IMR-90 (cell line): ENCODE measurements at regions not wholly inside any gene's neighbourhood (a gene's known extent, or its start where the extent isn't known, plus 50 kb on each side); places are given as distances from the start of the nearest gene placed in this dataset.
"Not testable (repeated sequence)": the region's sequence is repeated elsewhere in the genome, so short reads cannot be mapped to it uniquely, and the experiment has no call there.

Experiments
- ATAC-seq: fragments of 200-7000 bp; cut with Tn5 transposase; 2 replicates; pipeline ENCODE4 v1.9.1; 2020; ENCODE audit warnings: low read depth, mild to moderate bottlenecking, moderate library complexity
- BruUV-seq: library from RNA; stranded (reverse); fragments of 400-500 nt; replicated peaks from 2 replicates; lab custom pipeline; 2021; lab: Mats Ljungman, UMichigan
- CTCF ChIA-PET: fragments of 300-600 bp; formaldehyde crosslinking; extraction: SDS; loops from one replicate; lab custom pipeline; 2021; ENCODE audit warnings: antibody characterized with exemption; lab: Yijun Ruan, JAX
- POLR2A ChIA-PET: fragments of 300-600 bp; sonication (Branson Sonifier 250); formaldehyde crosslinking; loops from one replicate; lab custom pipeline; 2022; ENCODE audit warnings: antibody characterized with exemption; ENCODE audit not compliant: unreplicated experiment; lab: Charles Lee
- DNase-seq: peaks from one replicate; pipeline ENCODE4 v3.0.0; 2013
- H2AFZ ChIP-seq: replicated peaks from 2 replicates; pipeline ENCODE3; 2013; ENCODE audit warnings: low read length, mild to moderate bottlenecking; ENCODE audit not compliant: poor library complexity
- H2AK5ac ChIP-seq: 2 replicates; pipeline ENCODE4 v1.6.1; 2013; ENCODE audit warnings: low read depth, low read length, inconsistent platforms
- H2AK9ac ChIP-seq: replicated peaks from 2 replicates; pipeline ENCODE3; 2013; ENCODE audit warnings: mild to moderate bottlenecking, low read depth, low read length, moderate library complexity; ENCODE audit not compliant: poor library complexity
- H2BK120ac ChIP-seq: 2 replicates; pipeline ENCODE4 v1.6.1; 2013; ENCODE audit warnings: low read depth, low read length, inconsistent platforms
- H2BK15ac ChIP-seq: 3 replicates; pipeline ENCODE4 v1.6.1; 2013; ENCODE audit warnings: low read depth, low read length, inconsistent platforms
- H2BK20ac ChIP-seq: 2 replicates; pipeline ENCODE4 v1.6.1; 2013; ENCODE audit warnings: low read depth, mild to moderate bottlenecking, inconsistent platforms, low read length, moderate library complexity
- H2BK5ac ChIP-seq: 2 replicates; pipeline ENCODE4 v1.6.1; 2013; ENCODE audit warnings: mild to moderate bottlenecking, low read depth, low read length, inconsistent platforms; ENCODE audit not compliant: poor library complexity, severe bottlenecking
- H3K14ac ChIP-seq: replicated peaks from 2 replicates; pipeline ENCODE4 v1.6.1; 2013; ENCODE audit warnings: low read depth, low read length, inconsistent platforms
- H3K18ac ChIP-seq: 2 replicates; pipeline ENCODE4 v1.6.1; 2013; ENCODE audit warnings: low read depth, low read length, control low read depth
- H3K23ac ChIP-seq: 2 replicates; pipeline ENCODE4 v1.6.1; 2013; ENCODE audit warnings: low read depth, low read length, inconsistent platforms
- H3K27ac ChIP-seq: 2 replicates; pipeline ENCODE4 v1.5.1; 2013; ENCODE audit warnings: mild to moderate bottlenecking, control low read depth, low read length; ENCODE audit not compliant: insufficient read depth
- H3K27me3 ChIP-seq: 2 replicates; pipeline ENCODE4 v1.6.1; 2013; ENCODE audit warnings: low read length; ENCODE audit not compliant: control insufficient read depth, insufficient read depth
- H3K36me3 ChIP-seq: 2 replicates; pipeline ENCODE4 v1.6.1; 2013; ENCODE audit warnings: low read length, mixed read lengths; ENCODE audit not compliant: control insufficient read depth, insufficient read depth
- H3K4ac ChIP-seq: 2 replicates; pipeline ENCODE4 v1.6.1; 2013; ENCODE audit warnings: low read depth, low read length, inconsistent platforms
- H3K4me1 ChIP-seq: 2 replicates; pipeline ENCODE4 v1.6.1; 2013; ENCODE audit warnings: low read length, mixed read lengths; ENCODE audit not compliant: control insufficient read depth, insufficient read depth
- H3K4me2 ChIP-seq: 2 replicates; pipeline ENCODE4 v1.6.1; 2013; ENCODE audit warnings: low read depth, mild to moderate bottlenecking, control low read depth, low read length, moderate library complexity
- H3K4me3 ChIP-seq: 2 replicates; pipeline ENCODE4 v1.5.1; 2013; ENCODE audit warnings: low read depth, mild to moderate bottlenecking, control low read depth, low read length, moderate library complexity; ENCODE audit not compliant: insufficient read depth
- H3K56ac ChIP-seq: 2 replicates; pipeline ENCODE4 v1.6.1; 2013; ENCODE audit warnings: low read length, inconsistent platforms; ENCODE audit not compliant: insufficient read depth; ENCODE audit errors: extremely low read depth
- H3K79me1 ChIP-seq, 2 experiments: 2 replicates each; pipeline ENCODE4 v1.6.1; 2013; ENCODE audit warnings: low read length in 2 of 2, inconsistent platforms in 1 of 2, low read depth in 1 of 2
- H3K9ac ChIP-seq: 2 replicates; pipeline ENCODE4 v1.6.1; 2013; ENCODE audit warnings: low read depth, low read length, control low read depth
- H3K9me1 ChIP-seq: 2 replicates; pipeline ENCODE4 v1.6.1; 2013; ENCODE audit warnings: low read length, inconsistent platforms; ENCODE audit not compliant: insufficient read depth
- H3K9me3 ChIP-seq: 2 replicates; pipeline ENCODE4 v1.6.1; 2013; ENCODE audit warnings: low read length; ENCODE audit not compliant: control insufficient read depth, insufficient read depth
- H4K20me1 ChIP-seq: 2 replicates; pipeline ENCODE4 v1.6.1; 2013; ENCODE audit warnings: low read length, inconsistent platforms; ENCODE audit not compliant: insufficient read depth
- H4K5ac ChIP-seq: 2 replicates; pipeline ENCODE4 v1.6.1; 2013; ENCODE audit warnings: mild to moderate bottlenecking, low read depth, low read length, control low read depth
- H4K8ac ChIP-seq, 2 experiments: 2 replicates each; pipeline ENCODE4 v1.6.1; 2013; ENCODE audit warnings: low read depth in 2 of 2, low read length in 2 of 2, control low read depth in 1 of 2, inconsistent platforms in 1 of 2
- H4K91ac ChIP-seq: 2 replicates; pipeline ENCODE4 v1.6.1; 2013; ENCODE audit warnings: low read depth, low read length, inconsistent platforms; ENCODE audit not compliant: insufficient read depth
- WGBS, 2 experiments: methylation state at CpG; one replicate each; pipeline versions ENCODE4 v1.1.5 to v1.1.7; 2013; ENCODE audit warnings: missing lambda C conversion rate in 2 of 2; ENCODE audit not compliant: insufficient read length in 1 of 2; ENCODE audit errors: extremely low coverage in 2 of 2; 5-methylcytosine and 5-hydroxymethylcytosine counted together
- dilution Hi-C: fragments of 300-500 bp; cut with HindIII; formaldehyde crosslinking; loops from one replicate; pipeline ENCODE4 v1.14.3; 2018; ENCODE audit warnings: low sequenced_read_pairs; ENCODE audit not compliant: unreplicated experiment
- in situ Hi-C: fragments of 300-500 bp; cut with MboI; formaldehyde crosslinking; loops from 3 replicates; pipeline ENCODE4 v1.14.3; 2019; ENCODE audit warnings: low sequenced_read_pairs, inconsistent platforms, mixed read lengths
- intact Hi-C: fragments of 100-400 bp; cut with micrococcal nuclease; formaldehyde crosslinking; loops from 2 replicates; pipeline ENCODE4 v1.10.0; 2022

GRCh38 chr5:74970891-74971290, 81.5 kb downstream of the GCNT4 start:
- no CpG with 5 or more reads among the region's 8 CpGs for WGBS, 2 experiments
- DNase-seq, H4K5ac ChIP-seq, H2BK120ac ChIP-seq, H2AFZ ChIP-seq, H2AK5ac ChIP-seq, H3K56ac ChIP-seq, H3K36me3 ChIP-seq, ATAC-seq, dilution Hi-C loops, H3K9me3 ChIP-seq, H3K18ac ChIP-seq, H3K14ac ChIP-seq, H2AK9ac ChIP-seq, BruUV-seq, H3K4me2 ChIP-seq, H2BK5ac ChIP-seq, H4K20me1 ChIP-seq, H3K27me3 ChIP-seq, H3K27ac ChIP-seq, H3K4ac ChIP-seq, intact Hi-C loops, H2BK20ac ChIP-seq, H4K8ac ChIP-seq, H3K4me3 ChIP-seq, in situ Hi-C loops, H3K9me1 ChIP-seq, H3K9ac ChIP-seq, H2BK15ac ChIP-seq, H3K23ac ChIP-seq, H3K4me1 ChIP-seq, H4K91ac ChIP-seq, CTCF ChIA-PET, H3K79me1 ChIP-seq, POLR2A ChIA-PET: not testable (repeated sequence)
